ENCODE measurements at regions not wholly inside any gene's neighbourhood (a gene's known extent, or its start where the extent isn't known, plus 50 kb on each side); places are given as distances from the start of the nearest gene placed in this dataset.

DNA sequence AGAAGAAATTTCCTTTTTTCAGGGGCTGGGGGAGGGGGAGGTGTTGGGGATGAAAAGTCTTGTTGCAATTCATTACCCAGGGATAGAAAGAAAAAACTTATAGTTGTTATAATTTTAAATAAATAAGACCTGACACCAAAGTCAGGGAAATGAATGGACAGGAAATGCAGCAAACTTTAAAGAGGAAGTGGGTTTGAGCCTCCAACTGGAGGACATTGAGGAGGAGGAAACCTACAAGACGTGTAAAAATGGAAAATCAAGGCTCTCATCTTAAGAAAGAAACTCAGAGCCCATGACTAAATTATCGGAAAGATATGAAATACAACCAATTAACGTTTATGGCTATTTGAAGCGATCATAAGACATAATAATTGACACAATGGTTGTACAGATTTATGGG lies 54.4 kb downstream of the NIBAN1 start:
- in situ Hi-C loops (cut with MboI; ENCODE audit: low sequenced_read_pairs): no loop called here

DNA sequence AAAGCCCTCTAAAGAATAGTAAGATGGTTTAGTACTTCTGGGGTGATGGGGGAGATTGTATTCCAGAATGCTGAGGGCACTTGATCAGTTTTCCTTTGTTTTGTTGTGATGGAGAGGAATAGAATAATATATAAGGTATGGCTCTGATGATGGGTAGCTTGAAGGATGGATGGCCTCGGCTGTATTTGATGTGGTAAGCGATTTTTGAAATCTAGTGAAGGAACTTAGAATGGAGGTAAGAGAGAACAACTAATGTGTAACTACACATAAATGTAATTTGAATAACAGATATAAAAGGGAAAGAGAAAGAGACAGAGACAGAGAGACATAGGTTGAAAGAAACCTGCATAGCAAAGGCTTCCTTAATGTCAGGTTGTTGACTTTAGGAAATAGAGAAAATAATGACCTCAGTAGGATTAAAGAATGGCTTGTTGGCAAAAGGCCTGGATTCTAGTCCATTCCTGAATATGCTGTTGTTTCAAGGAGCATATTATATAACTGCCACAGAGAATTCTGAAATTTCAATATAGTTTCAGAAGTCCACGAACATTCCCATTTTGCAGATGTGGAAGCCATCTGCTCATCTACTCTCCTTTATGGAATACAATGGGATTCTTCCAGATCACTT lies 58.7 kb downstream of the NIBAN1 start:
- in situ Hi-C loops (cut with MboI; ENCODE audit: low sequenced_read_pairs): no loop called here

DNA sequence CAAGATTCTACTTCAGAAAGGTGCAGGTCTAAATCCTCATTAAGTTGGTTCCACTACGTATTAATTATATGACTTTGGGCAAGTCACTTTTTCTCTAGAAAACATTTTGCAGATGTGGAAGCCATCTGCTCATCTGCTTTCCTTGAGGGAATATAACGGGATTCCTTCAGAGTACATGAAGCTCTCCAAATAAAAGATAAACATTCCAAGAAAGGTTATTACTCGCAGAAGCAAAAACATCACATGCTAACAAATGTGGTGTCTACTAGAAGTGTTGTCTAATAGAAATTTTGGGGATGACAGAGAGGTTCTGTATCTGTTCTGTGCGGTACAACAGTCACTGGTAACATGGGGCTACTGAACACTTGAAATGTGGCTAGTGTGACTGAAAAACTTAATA lies 60.2 kb downstream of the NIBAN1 start:
- in situ Hi-C loops (cut with MboI; ENCODE audit: low sequenced_read_pairs): no loop called here

DNA sequence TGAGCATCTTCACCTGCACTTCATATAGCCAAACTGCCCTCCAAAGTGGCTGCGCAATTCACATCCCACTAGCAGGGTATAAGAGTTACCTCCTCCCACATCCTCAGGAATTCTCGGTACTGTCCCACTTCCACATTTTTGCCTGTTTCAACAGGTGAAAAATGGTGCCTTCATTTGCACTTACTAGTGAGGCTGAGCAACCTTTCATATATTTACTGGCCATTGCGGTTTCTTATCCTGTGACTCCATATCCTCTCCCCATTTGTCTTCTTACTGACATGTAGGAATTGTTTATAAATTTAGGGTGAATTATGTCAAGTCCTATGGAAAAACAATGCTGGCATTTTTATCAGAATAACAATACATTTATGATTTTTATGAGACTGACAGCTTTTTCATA lies 61.9 kb downstream of the NIBAN1 start:
- in situ Hi-C loops (cut with MboI; ENCODE audit: low sequenced_read_pairs): no loop called here

DNA sequence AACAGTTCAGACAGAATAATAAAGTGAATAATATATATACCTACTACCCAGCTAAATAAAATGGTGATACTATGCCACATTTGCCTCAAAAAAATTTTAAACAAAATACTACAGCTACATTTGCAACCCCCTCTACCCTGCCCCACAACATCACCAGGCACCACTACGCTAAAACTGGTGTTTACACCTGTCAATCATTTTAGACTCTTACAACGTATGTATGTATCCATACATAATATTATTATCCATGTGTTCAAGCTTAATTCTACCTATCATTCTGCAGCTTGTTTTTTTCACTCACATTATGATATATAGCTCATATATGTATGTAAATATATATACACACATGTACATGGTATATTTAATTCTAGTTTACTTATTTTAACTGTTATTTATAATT lies 62.5 kb downstream of the NIBAN1 start:
- in situ Hi-C loops (cut with MboI; ENCODE audit: low sequenced_read_pairs): no loop called here

DNA sequence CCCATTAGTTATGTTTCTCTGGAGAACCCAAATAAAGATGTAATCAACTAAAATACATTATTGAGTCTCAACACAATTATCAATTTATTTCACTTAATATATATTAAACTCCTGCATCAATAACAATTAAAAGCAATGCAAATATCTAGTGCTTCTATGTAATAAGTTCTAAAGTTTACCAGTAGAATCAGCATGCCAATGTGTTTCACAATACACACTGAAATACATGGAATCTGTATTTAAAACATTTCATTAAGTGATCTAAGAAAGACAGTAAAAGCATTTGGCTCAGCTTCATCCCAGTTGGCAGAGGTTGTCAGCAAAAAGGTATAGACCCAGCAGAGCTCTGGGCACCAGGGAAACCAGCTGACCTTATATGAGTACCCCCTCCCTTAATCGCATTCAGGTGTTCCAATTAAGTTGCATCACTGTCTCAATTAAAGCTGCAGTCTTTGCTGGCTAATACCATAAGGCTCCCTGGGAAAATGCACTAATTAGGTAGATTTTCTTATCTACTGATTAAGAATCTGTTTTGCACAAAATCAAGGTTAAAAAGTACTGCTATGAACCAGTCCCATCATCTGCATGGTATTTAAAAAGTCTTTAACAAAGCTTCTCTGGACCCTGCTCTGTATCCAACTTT lies 63.1 kb downstream of the NIBAN1 start:
- in situ Hi-C loops (cut with MboI; ENCODE audit: low sequenced_read_pairs): no loop called here

DNA sequence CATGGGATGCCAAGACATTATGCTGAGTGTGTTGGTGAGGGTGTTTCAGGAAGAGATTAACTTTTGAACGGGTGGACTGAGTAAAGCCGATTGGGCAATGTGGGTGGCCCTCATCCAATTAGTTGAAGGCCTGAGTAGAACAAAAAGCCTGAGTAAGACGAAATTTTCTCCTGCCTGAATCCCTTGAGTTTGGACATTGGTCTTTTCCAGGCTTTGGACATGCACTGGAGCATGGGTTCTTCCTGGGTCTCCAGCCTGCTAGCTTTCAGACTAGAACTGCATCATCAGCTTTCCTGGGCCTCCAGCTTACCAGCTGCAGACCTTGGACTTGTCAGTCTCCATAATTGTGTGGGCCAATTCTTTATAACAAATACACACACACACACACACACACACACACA lies 63.6 kb downstream of the NIBAN1 start:
- in situ Hi-C loops (cut with MboI; ENCODE audit: low sequenced_read_pairs): no loop called here

DNA sequence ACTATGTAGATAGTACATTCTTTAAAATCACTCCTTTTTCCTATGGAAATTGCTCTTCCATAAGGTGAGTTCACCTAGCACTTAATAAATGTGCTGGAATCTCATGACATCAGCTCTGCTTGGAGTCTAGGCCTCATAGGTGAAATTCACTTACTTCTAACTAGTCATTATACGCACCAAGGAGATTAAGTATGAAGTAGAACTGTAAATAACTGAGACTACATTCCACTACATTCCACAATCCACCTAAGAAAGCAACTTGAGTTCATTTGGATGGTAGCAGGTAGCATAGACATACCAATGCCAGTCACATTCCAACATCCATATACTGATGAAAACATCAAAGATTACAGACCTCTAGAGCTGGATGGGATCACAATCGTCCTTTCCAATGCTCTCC lies 64.3 kb downstream of the NIBAN1 start:
- in situ Hi-C loops (cut with MboI; ENCODE audit: low sequenced_read_pairs): no loop called here

DNA sequence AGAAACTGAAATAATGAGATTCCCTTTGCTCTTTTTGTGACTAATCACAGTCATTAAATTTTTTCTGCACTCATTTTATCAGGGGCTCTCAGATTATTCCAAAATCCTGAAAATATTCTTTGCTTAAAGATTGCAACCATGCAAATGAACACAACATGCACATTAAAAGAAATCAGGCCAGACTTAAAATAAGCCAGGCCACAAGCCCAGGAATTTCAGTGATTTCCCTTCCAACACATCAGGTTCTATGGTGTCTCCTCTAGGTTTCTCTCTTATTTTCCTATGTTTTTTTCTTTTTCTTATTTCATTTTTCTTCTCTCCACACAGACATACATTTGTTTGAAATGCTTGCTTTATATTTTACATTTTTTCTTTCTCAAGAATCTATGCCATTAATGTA lies 65.3 kb downstream of the NIBAN1 start:
- in situ Hi-C loops (cut with MboI; ENCODE audit: low sequenced_read_pairs): no loop called here

DNA sequence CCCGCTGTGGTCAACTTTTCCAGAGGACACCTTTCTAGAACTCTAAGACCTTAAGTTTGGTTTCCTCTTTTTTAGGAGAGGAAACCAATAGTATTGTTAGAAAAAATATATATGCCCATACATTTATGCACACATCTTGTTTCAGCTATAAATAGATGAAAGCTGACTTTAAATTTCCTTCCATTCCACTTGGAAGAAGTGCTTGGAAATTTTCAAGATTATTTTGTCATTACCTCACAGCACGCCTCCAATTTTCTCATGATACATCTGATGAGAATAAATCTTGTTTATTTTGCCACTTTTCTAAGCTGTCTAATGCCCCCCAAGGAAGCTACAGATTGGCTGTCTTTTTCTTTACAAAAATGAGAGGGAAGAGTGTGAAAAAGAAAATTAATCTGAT lies 65.8 kb downstream of the NIBAN1 start:
- in situ Hi-C loops (cut with MboI; ENCODE audit: low sequenced_read_pairs): no loop called here

DNA sequence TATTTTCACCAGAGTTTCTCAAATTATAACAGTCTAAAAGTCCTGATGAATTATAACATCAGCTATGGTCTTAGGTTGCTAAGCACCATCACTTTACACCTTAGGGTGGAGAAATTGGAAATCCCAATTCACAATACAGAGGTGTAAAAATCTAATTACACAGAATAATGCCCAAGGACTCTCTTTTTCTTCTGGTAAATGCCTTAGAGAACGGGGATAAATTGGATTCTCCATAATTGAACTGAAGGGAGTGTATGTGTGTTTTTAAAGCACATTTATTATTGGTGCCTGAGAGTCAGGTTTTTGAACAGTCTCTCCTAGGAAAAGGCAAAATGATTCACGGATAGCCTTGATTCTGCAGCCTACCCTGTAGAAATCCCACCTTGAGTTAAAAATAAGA lies 66.8 kb downstream of the NIBAN1 start:
- in situ Hi-C loops (cut with MboI; ENCODE audit: low sequenced_read_pairs): no loop called here

DNA sequence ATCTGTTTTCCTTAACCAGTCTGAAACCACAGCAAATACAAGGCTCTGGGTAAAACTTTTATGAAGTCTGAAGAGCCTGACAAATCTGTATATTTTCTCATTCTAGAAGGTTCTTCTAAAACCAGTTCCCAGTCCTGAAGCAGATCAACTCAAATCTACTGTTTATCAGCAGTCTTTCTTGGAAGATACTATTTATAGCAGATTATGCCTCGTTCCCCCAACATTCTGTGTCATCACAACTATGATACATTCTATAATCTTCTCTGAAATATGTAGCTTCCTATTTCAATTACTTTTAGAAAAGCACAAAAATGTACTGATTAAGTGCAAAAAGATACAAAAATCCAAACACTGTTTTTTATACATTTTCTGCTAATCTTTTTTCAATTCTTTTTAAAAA lies 67.5 kb downstream of the NIBAN1 start:
- in situ Hi-C loops (cut with MboI; ENCODE audit: low sequenced_read_pairs): no loop called here

DNA sequence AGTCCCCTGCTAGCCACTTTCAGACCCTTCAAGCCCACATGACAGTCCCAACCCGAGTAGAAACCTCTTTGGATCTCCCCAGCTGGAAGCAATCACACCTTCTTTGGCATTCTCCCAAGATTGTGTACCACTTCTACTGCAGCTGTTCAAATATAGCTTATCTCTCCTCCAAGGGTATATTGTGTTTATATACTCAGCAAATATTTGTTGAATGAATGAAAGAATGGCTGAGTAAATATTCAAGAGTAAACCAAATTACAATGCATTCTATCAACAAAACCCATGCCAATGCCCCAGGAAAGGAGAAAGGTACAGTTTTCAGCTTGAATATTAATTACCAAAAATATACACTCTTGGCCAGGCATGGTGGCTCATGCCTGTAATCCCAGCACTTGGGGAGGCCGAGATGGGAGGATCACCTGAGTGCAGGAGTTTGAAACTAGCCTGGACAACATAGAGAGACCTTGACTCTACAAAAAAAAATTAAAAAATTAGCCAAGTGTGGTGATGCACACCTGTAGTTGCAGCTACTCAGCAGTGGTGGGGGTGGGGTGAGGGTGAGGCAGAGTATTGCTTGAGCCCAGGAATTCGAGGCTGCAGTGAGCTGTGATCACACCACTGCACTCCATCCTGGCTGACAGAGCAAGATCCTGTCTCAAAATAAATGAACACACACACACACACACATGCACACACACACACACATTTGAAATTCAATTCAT lies 68.5 kb downstream of the NIBAN1 start:
- in situ Hi-C loops (cut with MboI; ENCODE audit: low sequenced_read_pairs): no loop called here

DNA sequence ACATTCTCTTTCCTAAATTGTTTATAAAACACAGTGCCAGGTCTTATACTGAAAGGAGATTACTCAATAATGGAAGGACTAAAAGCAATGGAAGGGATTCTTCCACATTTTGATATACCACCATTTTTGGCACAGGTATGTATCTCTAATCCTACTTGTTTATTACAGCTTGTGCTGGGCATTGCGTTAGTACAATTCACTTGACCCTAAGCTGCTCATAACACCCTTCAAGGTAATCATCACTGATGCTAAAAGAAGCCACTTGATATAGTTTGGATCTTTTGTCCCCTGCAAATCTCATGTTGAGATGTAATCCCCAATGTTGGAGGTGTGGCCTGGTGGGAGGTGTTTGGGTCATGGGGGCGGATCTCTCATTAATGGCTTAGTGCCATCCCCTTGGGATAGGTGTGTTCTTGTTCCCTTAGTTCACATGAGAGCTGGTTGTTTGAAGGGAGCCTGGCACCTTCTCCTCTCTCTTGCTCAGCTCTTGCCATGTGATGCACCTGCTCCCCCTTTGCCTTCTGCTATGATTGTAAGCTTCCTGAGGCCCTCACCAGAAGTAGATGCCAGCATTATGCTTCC lies 71.1 kb downstream of the NIBAN1 start:
- in situ Hi-C loops (cut with MboI; ENCODE audit: low sequenced_read_pairs): no loop called here

DNA sequence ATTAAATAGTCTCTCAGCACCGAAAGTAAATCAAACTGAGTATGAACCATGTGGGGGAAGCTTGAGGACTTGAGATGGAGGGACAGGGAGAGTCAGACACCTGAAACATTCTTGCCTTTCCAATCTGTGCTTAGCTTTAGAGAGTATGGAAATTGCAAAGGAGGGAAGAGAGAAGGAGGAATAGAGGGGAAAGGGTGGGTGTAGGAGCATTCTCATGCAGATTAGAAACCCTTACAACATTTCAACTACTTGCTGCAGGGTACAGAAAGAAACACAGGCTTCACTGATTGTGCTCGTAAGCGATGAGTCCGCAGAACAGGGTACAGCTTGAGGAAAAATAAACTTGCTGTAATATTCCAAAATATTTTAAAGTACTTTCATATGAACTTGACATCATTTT lies 73.8 kb downstream of the NIBAN1 start:
- in situ Hi-C loops (cut with MboI; ENCODE audit: low sequenced_read_pairs): no loop called here

DNA sequence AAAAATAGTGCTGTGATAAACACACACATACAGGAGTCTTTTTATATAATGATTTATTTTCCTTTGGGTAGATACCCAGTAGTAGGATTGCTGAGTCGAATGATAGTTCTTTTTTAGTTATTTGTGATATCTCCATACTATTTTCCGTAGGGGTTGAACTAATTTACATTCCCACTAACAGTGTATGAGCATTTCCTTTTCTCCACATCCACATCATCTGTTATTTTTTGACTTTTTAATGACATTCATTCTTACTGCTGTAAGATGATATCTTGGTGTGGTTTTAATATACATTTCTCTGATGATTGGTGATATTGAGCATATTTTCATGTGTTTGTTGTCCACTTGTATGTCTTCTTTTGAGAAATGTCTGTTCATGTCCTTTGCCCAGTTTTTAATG lies 78.3 kb downstream of the NIBAN1 start:
- in situ Hi-C loops (cut with MboI; ENCODE audit: low sequenced_read_pairs): no loop called here

DNA sequence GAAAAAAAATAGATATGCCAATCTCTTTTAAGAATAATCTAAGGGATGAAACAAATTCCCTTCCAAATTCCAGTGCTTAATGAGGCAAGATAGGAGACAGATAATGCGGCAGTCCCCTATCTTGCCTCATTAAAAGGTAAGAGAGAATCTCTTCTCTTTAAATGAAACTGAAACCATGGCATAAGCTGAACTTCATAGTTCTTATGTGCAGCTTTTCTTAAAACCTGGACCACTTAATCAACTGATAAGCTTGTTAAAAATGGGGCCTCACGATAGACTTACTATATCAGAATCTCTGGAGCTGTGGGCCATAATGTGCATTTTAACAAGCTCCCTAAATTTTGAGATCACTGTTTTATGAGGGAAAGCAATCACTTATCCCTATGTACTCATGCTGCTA lies 79.2 kb downstream of the NIBAN1 start:
- in situ Hi-C loops (cut with MboI; ENCODE audit: low sequenced_read_pairs): no loop called here

DNA sequence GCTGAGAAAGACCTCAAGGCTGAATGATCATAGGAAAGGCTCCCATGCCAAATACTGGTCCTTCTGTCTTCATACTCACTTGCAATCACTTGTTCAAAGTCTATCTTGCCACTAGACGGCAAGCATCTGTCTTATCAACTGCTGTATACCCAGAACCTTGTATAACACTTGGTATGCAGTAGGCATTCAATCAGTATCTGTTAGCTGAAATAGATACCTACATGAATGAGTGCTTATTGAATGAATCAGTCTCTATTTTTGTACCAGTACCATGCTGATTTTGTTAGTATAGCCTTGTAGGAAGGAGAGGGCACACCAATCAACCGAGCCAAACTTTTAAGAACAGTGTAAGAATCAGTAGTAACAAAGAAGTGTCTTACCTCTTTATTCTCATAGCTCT lies 80.6 kb downstream of the NIBAN1 start:
- in situ Hi-C loops (cut with MboI; ENCODE audit: low sequenced_read_pairs): no loop called here

DNA sequence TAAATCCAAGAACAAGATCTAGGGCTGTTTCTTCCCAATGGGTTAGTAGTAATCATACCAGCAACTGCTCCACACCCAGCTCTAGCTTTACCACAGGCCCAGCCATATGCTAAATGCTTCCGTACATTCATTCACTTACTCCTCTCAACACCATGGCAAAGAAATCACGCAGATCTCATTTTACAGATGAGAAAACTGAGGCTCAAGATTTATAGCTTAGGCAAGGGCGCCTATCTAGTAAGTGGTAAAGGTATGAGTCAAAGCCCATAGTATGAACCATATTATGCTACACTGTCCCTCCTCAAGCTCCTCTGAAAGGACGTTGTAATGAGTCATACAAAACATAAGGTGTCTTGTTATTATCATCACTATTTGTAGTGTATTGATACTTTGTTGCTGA lies 82.2 kb downstream of the NIBAN1 start:
- in situ Hi-C loops (cut with MboI; ENCODE audit: low sequenced_read_pairs): no loop called here

DNA sequence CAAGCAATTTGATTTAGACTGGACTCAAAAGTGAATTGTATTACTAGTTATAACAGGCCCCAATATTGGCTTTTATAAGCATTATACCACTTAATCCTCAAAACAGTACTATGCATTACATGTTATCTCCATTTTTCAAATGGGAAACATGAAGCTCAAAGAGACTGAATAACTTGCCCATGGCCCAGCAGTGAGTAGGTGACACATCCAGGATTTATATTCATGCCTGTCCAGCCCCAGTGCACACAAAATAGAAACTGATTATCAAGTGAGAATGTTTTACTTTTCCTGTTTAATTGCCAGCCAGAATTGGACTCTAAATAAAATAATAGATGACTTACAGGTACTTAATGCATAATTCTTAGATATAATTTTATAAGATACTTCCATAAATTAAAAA lies 82.9 kb downstream of the NIBAN1 start:
- in situ Hi-C loops (cut with MboI; ENCODE audit: low sequenced_read_pairs): no loop called here

DNA sequence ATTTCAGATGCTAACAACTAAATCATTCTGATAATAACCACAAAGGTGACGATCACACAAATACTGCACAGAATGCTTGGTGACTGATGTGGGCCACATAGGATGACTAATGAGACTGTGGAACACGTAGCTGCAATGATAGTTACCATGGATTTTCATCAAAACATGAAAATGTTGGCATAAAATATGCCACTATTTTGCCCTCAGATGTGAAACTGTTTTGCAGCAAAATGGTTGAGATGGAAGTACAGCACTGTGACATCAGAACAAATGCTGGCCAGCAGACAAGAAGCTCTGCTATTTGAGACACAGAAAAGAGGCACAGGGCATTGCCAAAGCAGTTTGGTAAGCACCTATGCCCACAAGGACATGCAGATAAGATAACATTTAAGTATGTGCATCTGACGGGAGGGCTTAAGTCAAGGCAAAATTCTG lies 83.8 kb downstream of the NIBAN1 start:
- in situ Hi-C loops (cut with MboI; ENCODE audit: low sequenced_read_pairs): no loop called here

DNA sequence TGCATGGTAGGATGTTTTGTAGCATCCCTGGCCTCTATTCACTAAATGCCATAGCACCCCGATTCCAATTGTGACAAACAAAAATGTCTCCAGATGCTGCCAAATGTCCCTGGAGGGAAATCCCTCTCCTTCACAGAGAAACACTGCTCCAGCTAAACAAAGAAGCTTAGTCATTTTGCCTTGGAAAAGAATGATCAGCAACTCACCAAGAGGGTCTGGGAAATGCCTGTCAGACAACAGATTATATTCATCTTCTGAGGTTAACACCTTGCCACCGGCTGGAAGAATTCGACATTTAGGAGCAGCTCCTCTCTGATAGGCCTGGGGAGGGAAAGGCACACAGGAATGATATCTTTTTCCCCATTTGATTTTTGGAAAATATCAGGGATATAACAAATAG lies 84.4 kb downstream of the NIBAN1 start:
- in situ Hi-C loops (cut with MboI; ENCODE audit: low sequenced_read_pairs): no loop called here

Data from hTERT RPE-1 (cell line).